ENCODE measurements at regions not wholly inside any gene's neighbourhood (a gene's known extent, or its start where the extent isn't known, plus 50 kb on each side); places are given as distances from the start of the nearest gene placed in this dataset.
A peak's percentile ranks its signal among the peaks of the same experiment; 100 is the strongest.

- Histone ChIP-seq H3K36me3 (ENCODE audit: control insufficient read depth, insufficient read depth, low read length) (no peaks in the 10 kb centered on the region), H3K4me1 (ENCODE audit: control insufficient read depth, extremely low read depth, insufficient read depth, low read length) (no peaks in the 10 kb centered on the region), H4K20me1 (ENCODE audit: control insufficient read depth, extremely low read depth, insufficient read depth, low read length) (no peaks in the 10 kb centered on the region), H3K27ac (ENCODE audit: insufficient read depth, low read length) (no peak overlapping the region), H3K27me3 (ENCODE audit: control insufficient read depth, insufficient read depth, low read length) (no peaks in the 10 kb centered on the region), H2AFZ (ENCODE audit: low read length) (no peak overlapping the region), H3K4me2 (ENCODE audit: extremely low read depth, insufficient read depth, low read length) (no peak overlapping the region), H3K9ac (ENCODE audit: insufficient read depth, low read length) (no peak overlapping the region), H3K79me2 (ENCODE audit: control insufficient read depth, insufficient read depth, low read length) (no peaks in the 10 kb centered on the region), H3K9me3 (ENCODE audit: control insufficient read depth, insufficient read depth, low read depth, low read length) (no peaks in the 10 kb centered on the region), H3K4me3 (replicated peaks in 1 of 4; ENCODE audit: control extremely low read depth in 1 of 4, insufficient read depth in 1 of 4, low read depth in 3 of 4, low read length in 4 of 4) (no peak overlapping the region)
- TF ChIP-seq CTCF (conservative IDR thresholded peaks at IDR 0.05 in 1 of 2, IDR thresholded peaks at IDR 0.05 in 1 of 2; ENCODE audit: low read depth in 1 of 2, low read length in 2 of 2) = no peak
- TF ChIP-seq EZH2 (IDR thresholded peaks at IDR 0.05; ENCODE audit: low read length, missing control alignments) = no peak
- DNase-seq (ENCODE audit: low read depth in 2 of 2) = no peak
Observed at GRCh38 chr12:85461127-85461526, 181.1 kb downstream of the ALX1 start.

GRCh38 chr12:85462888-85463287 is 182.9 kb downstream of the ALX1 start:
- H3K27me3 ChIP-seq (ENCODE audit: control insufficient read depth, insufficient read depth, low read length) = no peaks in the 10 kb centered on the region
- DNase-seq (ENCODE audit: low read depth in 2 of 2) = no peak
- H4K20me1 ChIP-seq (ENCODE audit: control insufficient read depth, extremely low read depth, insufficient read depth, low read length) = no peaks in the 10 kb centered on the region
- H3K4me2 ChIP-seq (ENCODE audit: extremely low read depth, insufficient read depth, low read length) = no peak overlapping the region
- no peak for TF ChIP-seq CTCF (conservative IDR thresholded peaks at IDR 0.05 in 1 of 2, IDR thresholded peaks at IDR 0.05 in 1 of 2; ENCODE audit: low read depth in 1 of 2, low read length in 2 of 2)
- TF ChIP-seq EZH2 (IDR thresholded peaks at IDR 0.05; ENCODE audit: low read length, missing control alignments) = no peak
- no peaks in the 10 kb centered on the region for H3K79me2 ChIP-seq (ENCODE audit: control insufficient read depth, insufficient read depth, low read length)
- no peak overlapping the region for H2AFZ ChIP-seq (ENCODE audit: low read length)
- H3K27ac ChIP-seq (ENCODE audit: insufficient read depth, low read length) = no peak overlapping the region
- H3K36me3 ChIP-seq (ENCODE audit: control insufficient read depth, insufficient read depth, low read length) = no peaks in the 10 kb centered on the region
- H3K9me3 ChIP-seq (ENCODE audit: control insufficient read depth, insufficient read depth, low read depth, low read length) = no peaks in the 10 kb centered on the region
- no peaks in the 10 kb centered on the region for H3K4me1 ChIP-seq (ENCODE audit: control insufficient read depth, extremely low read depth, insufficient read depth, low read length)
- H3K4me3 ChIP-seq (replicated peaks in 1 of 4; ENCODE audit: control extremely low read depth in 1 of 4, insufficient read depth in 1 of 4, low read depth in 3 of 4, low read length in 4 of 4) = no peak overlapping the region
- no peak overlapping the region for H3K9ac ChIP-seq (ENCODE audit: insufficient read depth, low read length)

- TF ChIP-seq EZH2 (IDR thresholded peaks at IDR 0.05; ENCODE audit: low read length, missing control alignments) (no peak), CTCF (conservative IDR thresholded peaks at IDR 0.05 in 1 of 2, IDR thresholded peaks at IDR 0.05 in 1 of 2; ENCODE audit: low read depth in 1 of 2, low read length in 2 of 2) (no peak)
- peak; percentile 31 to 47 for DNase-seq (ENCODE audit: low read depth in 2 of 2)
- H3K9ac ChIP-seq (ENCODE audit: insufficient read depth, low read length) = no peak overlapping the region
- H3K4me3 ChIP-seq (replicated peaks in 1 of 4; ENCODE audit: control extremely low read depth in 1 of 4, insufficient read depth in 1 of 4, low read depth in 3 of 4, low read length in 4 of 4) = no peak overlapping the region
- H3K4me1 ChIP-seq (ENCODE audit: control insufficient read depth, extremely low read depth, insufficient read depth, low read length) = no peaks in the 10 kb centered on the region
- H3K79me2 ChIP-seq (ENCODE audit: control insufficient read depth, insufficient read depth, low read length) = no peaks in the 10 kb centered on the region
- H2AFZ ChIP-seq (ENCODE audit: low read length) = no peak overlapping the region
- H3K27me3 ChIP-seq (ENCODE audit: control insufficient read depth, insufficient read depth, low read length) = no peaks in the 10 kb centered on the region
- H4K20me1 ChIP-seq (ENCODE audit: control insufficient read depth, extremely low read depth, insufficient read depth, low read length) = no peaks in the 10 kb centered on the region
- H3K27ac ChIP-seq (ENCODE audit: insufficient read depth, low read length) = no peak overlapping the region
- H3K4me2 ChIP-seq (ENCODE audit: extremely low read depth, insufficient read depth, low read length) = no peak overlapping the region
- H3K36me3 ChIP-seq (ENCODE audit: control insufficient read depth, insufficient read depth, low read length) = no peaks in the 10 kb centered on the region
- no peaks in the 10 kb centered on the region for H3K9me3 ChIP-seq (ENCODE audit: control insufficient read depth, insufficient read depth, low read depth, low read length)
Observed at GRCh38 chr12:85466890-85467289, 186.9 kb downstream of the ALX1 start.
